Fibroblast of skin of left biceps (primary cell): ENCODE measurements at regions not wholly inside any gene's neighbourhood (a gene's known extent, or its start where the extent isn't known, plus 50 kb on each side); places are given as distances from the start of the nearest gene placed in this dataset.

Source experiments
- DNase-seq, 2 experiments: peaks; one replicate each; pipeline ENCODE4 v3.0.0-alpha.2; 2013; ENCODE audit warnings: low read depth in 2 of 2

DNA sequence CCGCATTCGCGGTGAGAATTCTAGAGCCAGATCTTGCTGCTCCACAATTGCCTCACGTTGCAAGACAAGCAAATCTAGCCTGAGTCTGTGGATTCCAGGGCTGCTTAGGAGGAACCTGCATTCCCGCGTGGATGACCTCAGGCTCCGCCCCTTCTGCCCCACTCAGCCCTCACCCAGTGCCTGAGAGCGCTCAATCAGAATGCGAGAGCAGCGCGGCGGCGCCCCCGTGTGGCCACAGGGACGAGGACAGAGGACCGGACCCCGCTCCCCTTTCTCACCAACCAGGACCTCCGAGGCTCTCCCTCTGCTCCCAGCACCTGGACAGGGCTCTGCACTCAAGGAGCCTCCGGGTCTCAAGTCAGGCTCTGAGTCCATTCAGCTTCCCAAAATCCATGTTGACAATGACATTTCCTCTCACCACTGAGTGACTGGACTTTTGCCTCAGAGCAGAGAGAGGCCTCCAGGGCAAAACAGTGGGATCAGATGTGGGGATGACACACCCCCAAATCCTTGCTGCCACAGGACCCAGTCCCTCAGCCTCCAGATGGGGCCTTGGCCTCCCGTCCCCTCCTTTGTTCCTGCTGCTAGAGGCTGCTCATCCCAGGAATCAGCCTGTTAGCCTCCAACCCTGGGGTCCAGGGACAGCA is 52.0 kb downstream of the RPP21 start:
- peak; percentile 4 to 10 for DNase-seq

DNA sequence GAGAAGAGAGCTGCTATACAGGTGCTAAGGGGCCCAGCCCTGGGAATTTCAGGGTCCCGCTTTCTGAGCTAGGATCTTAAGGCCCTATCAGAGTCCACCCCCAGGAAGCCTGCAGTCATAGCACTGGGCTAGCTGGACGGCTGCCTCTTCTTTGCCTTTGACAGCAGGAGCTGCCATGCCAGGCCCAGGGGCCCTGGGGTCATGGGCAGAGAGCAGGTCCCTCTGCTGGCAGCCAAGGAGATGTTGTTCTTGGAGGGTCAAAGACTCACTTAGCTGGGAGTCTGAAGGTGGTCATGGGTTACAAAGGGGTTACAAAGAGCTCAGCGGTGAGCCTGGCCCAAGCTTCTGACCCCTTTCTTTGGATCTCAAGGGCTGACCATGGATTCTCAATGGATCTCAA is 52.7 kb downstream of the RPP21 start:
- no peak for DNase-seq

DNA sequence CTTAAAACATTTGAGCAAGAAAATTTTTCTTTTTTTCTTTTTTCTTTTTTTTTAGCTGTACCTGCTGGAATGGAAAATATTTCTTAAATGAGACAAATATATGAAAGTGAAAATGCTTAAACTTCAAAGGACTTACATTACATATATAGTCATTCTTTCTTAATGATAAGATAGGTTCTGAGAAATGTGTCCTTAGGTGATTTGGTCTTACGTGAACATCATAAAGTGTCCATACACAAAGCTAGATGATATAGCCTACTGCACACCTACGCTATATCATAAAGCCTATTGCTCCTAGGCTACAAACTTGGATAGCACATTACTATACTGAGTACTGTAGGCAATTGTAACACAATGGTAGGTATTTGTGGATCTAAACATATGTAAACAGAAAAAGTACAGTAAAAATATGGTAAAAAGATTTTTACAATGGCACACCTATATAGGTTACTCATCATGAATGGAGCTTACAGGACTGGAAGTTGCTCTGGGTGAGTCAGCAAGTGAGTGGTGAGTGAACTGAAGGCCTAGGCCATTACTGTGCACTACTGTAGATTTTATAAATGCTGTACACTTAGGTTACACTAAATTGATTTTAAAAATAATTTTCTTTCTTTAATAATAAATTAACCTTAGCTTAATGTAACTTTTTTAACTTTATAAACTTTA is 54.6 kb downstream of the RPP21 start:
- no peak for DNase-seq

DNA sequence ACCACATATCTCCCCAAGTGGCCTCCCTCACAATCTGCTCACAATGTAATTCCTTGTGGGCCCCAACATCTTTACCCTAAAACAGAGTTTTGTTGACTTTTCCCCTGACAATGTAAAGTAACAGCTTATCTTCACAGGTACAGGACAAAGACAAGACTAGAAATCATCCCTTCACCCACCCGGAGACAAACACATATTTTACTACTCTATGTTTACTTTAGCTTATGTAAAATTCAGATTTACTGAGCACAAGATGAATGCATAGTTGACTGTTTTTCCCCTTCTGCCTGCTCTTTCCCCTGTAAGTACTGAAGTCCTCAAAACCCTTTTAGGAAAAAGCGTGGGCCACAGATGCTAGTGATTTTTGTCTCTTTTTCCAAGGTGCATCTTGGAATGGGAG is 61.0 kb downstream of the RPP21 start:
- no peak for DNase-seq

DNA sequence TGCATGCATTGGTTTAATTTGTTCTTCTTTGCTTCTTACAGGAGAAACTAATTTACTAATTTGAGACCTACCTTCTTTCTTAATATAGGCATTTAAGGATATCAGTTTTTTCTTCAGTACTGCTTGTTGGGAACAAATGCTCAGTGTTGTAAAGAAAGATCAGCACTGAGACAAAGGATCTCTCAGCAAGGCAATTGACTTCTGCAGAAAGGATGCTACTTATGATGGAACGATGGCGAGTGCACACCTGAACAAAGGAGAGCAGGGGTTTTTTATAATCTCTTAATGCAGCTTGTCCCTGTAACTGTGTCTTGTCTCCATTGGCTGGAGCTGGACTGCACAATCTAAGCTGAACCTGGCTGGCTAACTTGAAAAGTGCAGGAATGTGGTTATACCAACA is 64.2 kb downstream of the RPP21 start:
- DNase-seq, result no peak

DNA sequence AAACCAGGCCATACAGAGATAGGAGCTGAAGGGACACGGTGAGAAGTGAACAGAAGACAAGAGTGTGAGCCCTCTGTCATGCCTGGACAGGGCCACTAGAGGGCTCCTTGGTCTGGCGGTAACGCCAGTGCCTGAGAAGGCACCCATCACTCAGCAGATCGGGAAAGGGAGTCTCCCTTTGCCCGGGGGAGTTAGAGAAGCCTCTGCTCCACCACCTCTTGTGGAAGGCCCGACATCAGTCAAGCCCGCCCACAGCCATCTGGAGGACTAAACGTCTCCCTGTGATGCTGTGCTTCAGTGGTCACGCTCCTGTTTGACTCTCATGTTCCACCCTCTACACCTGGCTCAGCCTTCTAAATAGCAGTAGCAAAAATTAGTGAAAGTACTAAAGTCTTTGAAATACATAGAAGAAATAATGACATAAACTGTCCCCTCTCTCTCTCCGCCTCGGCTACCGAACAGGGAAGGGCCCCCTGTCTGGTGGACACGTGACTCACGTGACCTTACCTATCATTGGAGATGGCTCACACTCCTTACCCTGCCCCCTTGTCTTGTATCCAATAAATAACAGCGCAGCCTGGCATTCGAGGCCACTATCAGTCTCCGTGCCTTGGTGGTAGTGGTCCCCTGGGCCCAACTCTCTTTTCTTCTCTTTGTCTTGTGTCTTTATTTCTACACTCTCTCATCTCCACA is 66.7 kb downstream of the RPP21 start:
- DNase-seq, result peak in 1 of 2 experiments; percentile 6

DNA sequence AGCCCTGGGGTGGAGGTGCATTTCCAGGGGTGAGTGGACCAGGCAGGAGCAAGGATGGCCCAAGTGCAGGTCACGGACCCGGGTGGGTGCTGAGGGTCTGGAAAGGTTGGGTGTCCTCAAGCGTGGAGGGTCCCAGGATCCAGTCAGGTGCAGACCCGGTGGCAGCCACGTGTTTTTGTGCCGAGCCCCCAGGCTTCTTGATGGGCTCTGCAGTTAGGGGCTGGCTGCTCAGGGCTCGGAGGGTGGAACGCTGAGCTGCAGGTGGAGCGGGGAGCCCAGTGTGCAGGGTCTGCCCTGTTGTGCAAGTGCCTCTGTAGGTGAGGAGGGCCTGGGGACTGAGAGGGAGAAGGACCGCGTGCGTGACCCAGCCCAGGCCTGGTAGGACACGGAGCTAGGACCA is 70.9 kb upstream of the HLA-E start:
- no peak for DNase-seq

DNA sequence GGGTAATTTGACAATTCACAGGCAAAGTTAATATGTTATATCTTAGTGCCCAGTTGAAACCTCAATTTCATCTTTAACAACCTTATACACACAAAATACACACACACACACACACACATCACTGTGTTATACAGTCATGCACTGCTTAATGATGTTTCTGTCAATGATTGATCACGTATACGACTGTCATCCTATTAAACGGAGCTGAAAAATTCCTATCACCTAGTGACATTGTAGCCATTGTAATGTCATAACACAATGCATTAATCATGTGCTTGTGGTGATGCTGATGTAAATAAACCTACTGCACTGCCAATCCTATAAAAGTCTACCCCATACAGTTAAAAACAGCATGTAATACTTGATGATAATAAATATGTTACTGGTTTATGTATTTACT is 64.8 kb upstream of the HLA-E start:
- DNase-seq, result no peak
